Stimulated activated naive CD8-positive, alpha-beta T cell treated with anti-CD3 and anti-CD28 coated beads, Interleukin-15, Interleukin-2, amounts not matched to agents 100 U/mL and 50 U/mL, for 24 hours (primary cell): ENCODE measurements at regions not wholly inside any gene's neighbourhood (a gene's known extent, or its start where the extent isn't known, plus 50 kb on each side); places are given as distances from the start of the nearest gene placed in this dataset.
"Not testable (repeated sequence)": the region's sequence is repeated elsewhere in the genome, so short reads cannot be mapped to it uniquely, and the experiment has no call there.

Experiments used
- ATAC-seq: fragments of 150-1000 bp; cut with Tn5 transposase; one replicate; pipeline ENCODE4 v1.10.0; 2021
- DNase-seq: peaks from one replicate; pipeline ENCODE4 v3.0.0; 2021

DNA sequence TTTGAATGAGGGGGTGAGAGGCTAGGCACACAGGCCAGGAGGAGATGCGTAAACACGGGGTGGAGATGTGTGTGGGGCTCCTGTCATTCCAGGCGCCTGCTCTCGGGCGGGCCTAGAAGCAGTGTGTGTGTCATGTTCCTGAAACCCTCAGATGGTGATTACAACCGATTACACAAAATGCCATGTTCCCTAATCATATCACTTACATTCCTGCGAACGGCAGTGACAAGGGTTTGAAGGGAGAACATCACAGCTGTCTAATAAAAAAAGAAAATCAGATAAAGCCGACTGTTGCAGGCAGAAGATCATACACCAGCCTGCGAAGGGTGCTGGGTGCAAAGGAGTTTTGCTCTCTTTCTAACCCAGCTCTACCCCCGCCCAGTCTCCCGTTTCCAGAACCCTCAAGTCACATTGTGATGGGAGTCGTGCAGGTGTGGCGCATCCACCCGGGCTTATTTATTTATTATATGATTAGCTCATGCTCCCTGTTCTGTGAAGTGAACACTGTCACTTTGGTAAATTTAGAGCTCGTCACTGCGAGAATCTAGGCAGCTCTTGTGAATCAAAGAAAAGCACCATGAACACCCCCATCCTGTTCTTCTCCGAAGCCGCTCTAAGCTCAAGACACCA lies 140.3 kb downstream of the NR2F2 start:
- ATAC-seq, result no peak

DNA sequence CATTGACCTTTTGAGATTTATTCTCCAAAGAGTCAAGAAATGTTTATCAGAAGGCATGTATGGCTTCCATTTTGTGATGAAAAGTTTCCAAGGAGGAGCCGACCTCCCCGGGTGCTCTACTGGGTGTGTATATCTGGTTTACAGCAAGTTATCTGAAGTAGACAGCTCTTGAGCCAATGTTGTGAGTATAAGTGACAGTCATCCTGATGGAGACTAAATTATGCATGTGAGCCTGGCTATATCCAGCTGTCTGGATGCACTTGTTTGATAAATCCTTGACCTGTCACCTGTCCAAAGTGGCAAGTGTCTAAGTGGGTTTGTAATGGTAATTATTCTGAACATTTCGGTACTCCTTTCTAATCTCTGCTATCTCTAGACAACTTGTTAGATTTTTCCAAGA lies 142.2 kb downstream of the NR2F2 start:
- ATAC-seq (no peak), DNase-seq (no peak)

More for the DNA sequence above, 140.3 kb downstream of the NR2F2 start:
- no peak for DNase-seq

DNA sequence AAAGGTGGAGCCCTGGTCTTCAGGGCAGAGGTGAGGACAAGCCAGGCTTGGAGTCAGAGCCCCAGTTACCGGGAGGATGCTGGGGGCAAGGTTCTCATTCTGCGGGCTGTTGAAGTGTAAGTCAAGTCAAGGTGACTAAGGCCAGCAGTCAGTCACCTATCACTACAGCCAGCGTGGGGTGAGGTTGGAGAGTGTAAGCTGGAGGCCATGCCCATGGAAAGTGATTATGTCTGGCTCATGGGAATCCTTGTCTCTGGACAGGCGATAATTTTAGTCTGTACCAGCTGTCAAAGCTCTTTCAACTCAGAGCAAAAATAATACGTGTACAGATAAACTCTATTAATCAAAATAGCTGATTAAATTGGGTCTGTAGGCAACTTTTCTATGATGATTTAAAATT lies 143.1 kb downstream of the NR2F2 start:
- DNase-seq (no peak), ATAC-seq (no peak)

DNA sequence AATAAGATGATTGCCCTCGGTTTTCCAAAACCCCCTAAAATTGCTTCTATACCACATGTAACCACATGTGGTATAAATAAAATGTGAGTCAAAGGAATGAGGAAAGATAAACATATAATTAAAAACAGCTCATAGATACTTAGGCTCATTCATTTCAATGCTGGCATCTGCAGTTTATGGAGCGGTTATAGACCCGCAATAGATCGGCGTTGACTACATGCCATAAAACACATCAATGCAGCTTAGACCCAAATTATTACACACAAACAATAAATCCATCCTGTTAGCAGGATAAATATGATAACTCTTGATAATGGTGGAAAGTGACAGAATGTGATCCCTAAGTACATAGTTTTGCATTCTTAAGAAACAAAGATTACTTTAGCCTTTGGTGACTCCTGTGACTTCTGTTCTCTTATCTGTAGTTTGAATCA lies 143.7 kb downstream of the NR2F2 start:
- DNase-seq, result no peak
- ATAC-seq, result no peak

GRCh38 chr15:96477227-96477626 lies 146.7 kb downstream of the NR2F2 start:
- ATAC-seq (no peak), DNase-seq (no peak)

GRCh38 chr15:96484412-96484811 lies 153.9 kb downstream of the NR2F2 start:
- DNase-seq, ATAC-seq: not testable (repeated sequence)

GRCh38 chr15:96484830-96485229 lies 154.3 kb downstream of the NR2F2 start:
- ATAC-seq (no peak), DNase-seq (no peak)

DNA sequence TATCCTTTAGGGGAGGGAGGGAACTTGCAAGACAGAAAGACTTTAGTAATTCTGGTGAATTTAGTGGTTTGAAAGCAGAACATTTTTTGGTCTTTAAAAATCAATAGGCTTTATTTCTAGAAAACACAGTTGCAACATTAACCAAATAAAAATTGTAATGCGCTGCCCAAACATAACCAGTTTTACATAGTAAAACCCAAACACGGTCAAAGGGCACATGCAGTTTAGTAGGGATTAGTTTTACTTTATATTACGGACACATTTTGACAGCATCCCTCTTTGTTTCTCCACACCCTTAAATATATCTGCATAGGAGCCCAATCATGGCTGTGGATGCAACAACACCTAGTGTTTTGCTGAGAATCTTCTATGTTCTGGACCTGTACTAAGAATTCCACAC lies 156.7 kb downstream of the NR2F2 start:
- DNase-seq, result no peak
- no peak for ATAC-seq

- not testable (repeated sequence) for ATAC-seq, DNase-seq
Measured at GRCh38 chr15:96491066-96491699, 160.7 kb downstream of the NR2F2 start.

- ATAC-seq, DNase-seq: not testable (repeated sequence)
Measured at GRCh38 chr15:96491700-96492644, 161.5 kb downstream of the NR2F2 start.

GRCh38 chr15:96494505-96494904 lies 164.0 kb downstream of the NR2F2 start:
- ATAC-seq (no peak), DNase-seq (no peak)

- ATAC-seq (no peak), DNase-seq (no peak)
Measured at GRCh38 chr15:96495386-96495785, 164.9 kb downstream of the NR2F2 start.

DNA sequence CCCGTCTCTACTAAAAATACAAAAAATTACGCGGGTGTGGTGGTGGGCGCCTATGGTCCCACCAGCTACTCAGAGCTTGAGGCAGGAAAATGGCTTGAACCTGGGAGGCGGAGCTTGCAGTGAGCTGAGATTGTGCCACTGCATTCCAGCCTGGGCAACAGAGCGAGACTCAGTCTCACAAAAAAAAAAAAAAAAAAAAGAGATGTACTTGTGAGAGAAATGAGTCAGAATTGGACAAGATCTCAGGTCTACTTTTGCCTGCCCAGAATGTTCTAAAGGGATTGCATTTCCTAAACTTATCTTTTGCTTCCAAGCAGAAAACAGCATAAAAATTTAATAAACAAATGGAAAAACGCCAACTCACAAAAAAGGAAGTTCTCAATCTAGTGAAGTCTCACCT lies 167.5 kb downstream of the NR2F2 start:
- ATAC-seq (no peak), DNase-seq (no peak)

GRCh38 chr15:96500508-96500907 lies 170.0 kb downstream of the NR2F2 start:
- DNase-seq, result no peak
- no peak for ATAC-seq

DNA sequence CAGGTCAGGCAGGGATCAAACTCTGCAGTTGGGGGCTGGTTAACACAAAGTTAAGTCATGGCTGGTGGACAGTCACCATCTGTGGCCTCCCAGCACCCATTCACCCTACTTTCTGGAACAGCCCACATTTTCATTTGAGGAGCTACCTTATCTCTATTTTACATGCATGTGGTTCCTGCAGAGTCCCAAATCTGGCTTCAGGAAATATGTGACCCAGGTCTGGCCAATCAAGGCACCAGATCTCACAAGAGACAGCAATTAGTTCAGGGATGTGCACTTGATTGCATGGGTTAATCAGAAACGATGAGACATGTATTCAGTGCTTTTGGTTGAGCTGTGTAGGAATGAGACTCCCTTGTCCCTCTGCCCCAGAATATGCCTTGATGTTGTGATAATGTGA lies 170.9 kb downstream of the NR2F2 start:
- no peak for ATAC-seq
- no peak for DNase-seq

- DNase-seq, result no peak
- ATAC-seq, result no peak
Measured at GRCh38 chr15:96502196-96502595, 171.7 kb downstream of the NR2F2 start.

DNA sequence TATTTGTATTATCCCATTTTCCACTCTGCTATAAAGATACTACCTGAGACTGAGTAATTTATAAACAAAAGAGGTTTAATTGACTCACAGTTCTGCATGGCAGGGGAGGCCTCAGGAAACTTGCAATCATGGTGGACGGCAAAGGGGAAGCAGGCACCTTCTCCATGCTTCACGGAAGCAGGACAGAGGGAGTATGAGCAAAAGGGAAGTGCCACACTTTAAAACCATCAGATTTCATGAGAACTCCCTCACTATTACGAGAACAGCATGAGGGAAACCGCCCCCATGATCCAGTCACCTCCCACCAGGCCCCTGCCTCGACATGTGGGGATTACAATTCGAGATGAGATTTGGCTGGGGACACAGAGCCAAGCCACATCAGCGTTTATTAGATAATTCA lies 172.8 kb downstream of the NR2F2 start:
- DNase-seq (no peak), ATAC-seq (no peak)

DNA sequence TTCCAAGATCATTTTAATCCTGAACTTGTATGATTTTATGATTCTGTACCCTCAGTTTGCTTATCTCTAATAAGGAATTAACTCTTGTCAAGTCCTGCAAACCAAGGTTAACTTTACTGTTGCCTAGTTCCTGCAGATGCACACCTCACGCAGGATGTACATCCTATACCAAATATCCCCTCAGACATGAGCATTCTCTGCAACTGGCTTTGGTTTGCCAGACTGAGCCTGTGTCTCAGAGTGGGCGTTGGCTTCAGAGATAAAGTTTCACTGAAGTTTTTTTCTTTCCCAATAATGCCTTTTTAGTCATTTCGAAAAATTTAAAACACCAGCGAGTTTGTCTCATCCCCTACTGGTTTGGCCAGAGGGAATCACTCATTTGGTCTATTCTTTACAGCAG lies 173.9 kb downstream of the NR2F2 start:
- DNase-seq (no peak), ATAC-seq (no peak)

GRCh38 chr15:96505014-96505413 lies 174.5 kb downstream of the NR2F2 start:
- ATAC-seq, result no peak
- DNase-seq, result no peak

DNA sequence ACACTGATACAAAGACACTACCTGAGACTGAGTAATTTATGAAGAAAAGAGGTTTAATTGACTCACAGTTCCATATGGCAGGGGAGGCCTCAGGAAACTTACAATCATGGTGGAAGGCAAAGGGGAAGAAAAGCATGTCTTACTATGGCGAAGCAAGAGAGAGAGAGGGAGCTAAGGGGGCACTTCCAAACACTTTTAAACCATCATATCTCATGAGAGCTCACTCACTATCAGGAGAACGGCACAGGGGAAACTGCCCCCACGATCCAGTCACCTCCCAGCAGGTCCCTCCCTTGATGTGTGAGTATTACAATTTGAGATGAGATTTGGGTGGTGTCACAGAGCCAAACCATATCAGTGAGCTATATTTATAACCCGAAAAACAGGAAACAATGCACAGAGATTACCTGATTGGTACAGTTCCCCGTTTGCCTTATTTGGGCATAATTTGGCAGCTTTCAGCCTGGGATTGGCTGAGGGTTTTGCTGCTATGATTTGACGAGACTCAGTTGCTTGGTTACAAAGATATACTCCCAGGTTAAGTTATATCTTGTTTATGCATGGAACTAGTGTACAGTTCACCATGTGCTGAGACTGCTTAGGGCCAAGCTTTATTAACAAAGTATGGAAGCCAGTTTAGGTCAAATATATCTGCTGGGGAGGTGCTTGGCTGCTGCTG lies 184.2 kb downstream of the NR2F2 start:
- DNase-seq (no peak), ATAC-seq (no peak)

DNA sequence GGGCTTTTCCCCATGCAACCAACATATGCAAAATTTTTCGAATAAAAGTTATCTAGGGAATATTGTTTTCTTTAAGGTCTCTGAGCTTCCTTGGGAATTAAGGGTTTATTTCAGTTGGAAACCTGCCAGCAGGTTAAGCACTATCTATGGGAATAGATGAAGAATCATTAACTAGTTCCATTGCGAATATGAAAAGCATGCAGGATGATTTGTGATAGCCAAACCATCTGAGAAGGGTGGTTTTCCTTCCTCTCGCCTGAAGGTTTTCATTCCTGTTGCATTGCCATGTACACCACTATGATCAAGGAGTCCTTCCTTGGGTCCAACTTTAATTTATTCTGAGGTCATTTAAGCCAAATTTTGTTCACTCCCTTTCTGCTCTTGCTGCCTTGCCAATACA lies 184.9 kb downstream of the NR2F2 start:
- no peak for ATAC-seq
- no peak for DNase-seq

DNA sequence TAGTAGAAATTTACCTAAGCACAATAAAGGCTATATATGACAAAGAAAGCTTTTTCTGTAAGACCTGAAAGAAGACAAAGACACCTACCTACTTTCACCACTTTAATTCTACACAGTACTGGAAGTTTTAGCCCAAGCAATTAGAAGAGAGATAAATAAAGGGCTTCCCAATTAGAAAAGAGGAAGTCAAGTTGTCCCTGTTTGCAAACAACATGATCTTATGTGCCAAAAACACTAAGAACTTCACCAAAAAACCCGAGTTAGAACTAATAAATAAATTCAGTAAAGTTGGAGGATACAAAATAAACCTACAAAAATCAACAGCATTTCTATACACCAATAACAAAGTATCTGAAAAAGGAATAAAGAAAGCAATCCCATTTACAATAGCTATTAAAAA lies 190.9 kb downstream of the NR2F2 start:
- ATAC-seq (no peak), DNase-seq (no peak)
